Ammon's horn (tissue), 1 donor: ENCODE measurements at regions not wholly inside any gene's neighbourhood (a gene's known extent, or its start where the extent isn't known, plus 50 kb on each side); places are given as distances from the start of the nearest gene placed in this dataset.

ENCODE experiments used
- DNase-seq: peaks from one replicate; pipeline ENCODE4 v3.0.0-alpha.2; 2016; ENCODE audit warnings: low spot score

DNA sequence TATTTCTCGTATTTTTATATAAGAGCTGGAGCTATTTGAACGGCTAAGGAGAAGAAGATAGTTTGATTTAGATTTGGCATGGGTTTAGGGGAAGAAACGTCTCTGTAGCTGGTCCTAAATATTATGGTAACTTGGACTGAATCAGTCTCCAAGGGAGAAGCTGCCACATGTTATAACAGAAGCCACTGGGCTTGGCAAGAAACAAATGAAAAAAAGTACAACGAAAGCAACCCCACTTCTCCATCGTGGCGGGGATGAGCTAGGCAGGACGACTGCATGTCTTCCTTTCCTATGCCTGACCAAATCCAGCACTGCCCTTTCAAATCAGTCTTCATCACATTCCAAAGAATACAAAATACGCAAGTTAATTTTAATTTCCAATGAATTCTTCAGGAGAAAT is 196.7 kb upstream of the KLF14 start:
- peak; percentile 44 for DNase-seq

- no peak for DNase-seq
These were observed 197.4 kb upstream of the KLF14 start for GRCh38 chr7:130931423-130931822.

GRCh38 chr7:130932088-130932487 is 198.1 kb upstream of the KLF14 start:
- no peak for DNase-seq

- no peak for DNase-seq
These were observed 198.8 kb upstream of the KLF14 start for GRCh38 chr7:130932667-130933432.

GRCh38 chr7:130933919-130934318 is 199.9 kb upstream of the KLF14 start:
- DNase-seq = no peak

DNA sequence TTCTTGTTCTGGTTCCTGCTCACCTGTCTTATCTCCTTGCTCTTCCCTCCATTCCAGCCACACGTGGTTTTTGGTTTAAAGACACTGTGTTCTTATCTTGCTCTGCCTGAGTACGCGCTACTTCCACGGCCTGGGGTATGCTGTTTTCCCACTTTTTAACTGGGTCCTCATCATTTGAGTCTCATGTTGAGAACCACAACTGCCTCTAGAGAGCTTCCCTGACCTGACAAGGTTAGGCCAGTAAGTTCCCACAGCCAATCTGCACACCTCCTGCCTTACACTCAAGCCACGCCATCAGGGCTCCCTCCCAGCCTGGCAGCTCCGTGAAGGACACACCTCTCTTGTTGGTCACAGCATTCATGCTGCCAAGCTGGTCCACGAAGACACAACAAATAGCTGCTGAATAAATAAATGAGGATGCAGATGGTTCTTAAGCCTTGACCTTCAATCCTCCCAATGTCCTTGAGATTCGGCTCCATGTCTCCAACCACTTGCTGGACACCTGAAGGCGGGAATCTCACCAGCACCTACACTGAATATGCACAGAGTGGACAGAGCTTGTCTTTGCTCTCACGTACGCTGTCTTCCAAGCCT is 201.7 kb upstream of the KLF14 start:
- no peak for DNase-seq

DNA sequence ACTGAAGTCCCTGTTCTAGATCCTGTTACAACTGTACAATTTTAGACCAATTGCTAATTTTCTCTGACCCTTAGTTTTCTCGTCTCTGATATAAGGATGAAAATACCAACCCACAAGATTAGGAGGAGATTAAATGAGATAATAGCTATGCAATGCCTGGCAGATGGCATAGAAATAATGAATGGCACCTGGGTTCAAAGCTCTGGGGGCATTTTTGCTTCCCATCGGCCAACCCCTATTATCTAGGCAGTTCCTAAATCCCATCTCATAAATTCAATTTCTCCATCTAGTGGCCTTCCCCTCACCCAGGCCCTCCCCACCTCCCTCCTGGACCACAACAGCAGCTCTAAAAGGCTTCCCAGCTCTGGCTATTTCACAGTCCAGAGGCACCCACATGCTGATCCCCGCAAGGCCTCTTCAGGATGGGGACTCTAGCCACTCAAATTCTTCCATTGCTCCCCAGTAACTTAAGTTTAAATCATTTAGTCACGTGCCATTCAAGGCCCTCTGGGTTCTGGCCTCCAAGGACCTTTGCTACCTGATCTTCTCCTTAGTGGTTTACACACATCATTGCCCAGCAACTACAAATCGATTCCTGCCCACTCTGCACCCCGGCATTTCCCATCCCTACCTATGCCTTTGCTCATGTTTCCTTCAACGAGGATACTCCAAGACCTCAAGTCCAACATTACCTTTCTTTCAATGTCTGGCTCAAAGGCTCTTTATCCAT is 202.4 kb upstream of the KLF14 start:
- DNase-seq = no peak

GRCh38 chr7:130937016-130937415 is 203.0 kb upstream of the KLF14 start:
- DNase-seq = no peak

GRCh38 chr7:130937830-130938229 is 203.8 kb upstream of the KLF14 start:
- DNase-seq = no peak

DNA sequence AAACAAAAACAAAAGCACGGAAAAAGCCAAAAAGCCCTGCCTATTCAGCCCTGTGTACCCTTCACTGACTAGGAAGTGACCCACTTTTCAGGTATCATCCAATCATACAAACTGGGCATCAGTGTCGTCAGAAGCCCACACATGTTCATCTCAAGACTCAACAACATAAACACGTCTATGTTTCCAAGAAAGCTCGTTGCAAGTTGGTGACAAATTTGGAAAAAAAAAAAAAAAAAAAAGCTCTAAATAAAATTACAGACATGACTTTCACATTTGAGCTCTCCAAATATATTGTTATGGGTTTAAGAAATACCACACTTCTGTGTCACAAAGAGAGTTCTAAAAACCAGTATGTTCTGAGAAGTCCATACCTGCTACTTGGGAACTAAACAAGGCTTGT is 204.7 kb upstream of the KLF14 start:
- no peak for DNase-seq

GRCh38 chr7:130939321-130940095 is 205.5 kb upstream of the KLF14 start:
- DNase-seq = no peak

- no peak for DNase-seq
These were observed 206.3 kb upstream of the KLF14 start for GRCh38 chr7:130940326-130940725.

DNA sequence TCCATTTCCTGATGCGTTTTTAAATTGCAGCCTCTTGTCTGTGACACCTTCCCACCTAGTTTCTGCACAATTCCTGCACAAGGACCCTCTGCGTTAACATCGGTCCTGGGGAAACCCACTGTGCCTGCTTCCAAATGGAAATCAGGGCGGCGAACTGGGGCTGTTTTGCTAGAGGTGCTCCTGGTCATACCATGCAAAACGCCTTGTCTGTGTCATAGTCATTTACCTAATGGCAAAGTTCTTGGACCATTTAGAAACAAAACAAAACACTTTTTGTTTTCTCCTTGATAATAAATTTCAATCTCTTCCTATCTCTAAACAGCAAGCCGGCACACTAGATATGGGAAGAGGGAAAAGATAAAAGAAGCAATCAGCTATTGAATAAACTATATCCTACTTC is 206.9 kb upstream of the KLF14 start:
- DNase-seq = no peak

DNA sequence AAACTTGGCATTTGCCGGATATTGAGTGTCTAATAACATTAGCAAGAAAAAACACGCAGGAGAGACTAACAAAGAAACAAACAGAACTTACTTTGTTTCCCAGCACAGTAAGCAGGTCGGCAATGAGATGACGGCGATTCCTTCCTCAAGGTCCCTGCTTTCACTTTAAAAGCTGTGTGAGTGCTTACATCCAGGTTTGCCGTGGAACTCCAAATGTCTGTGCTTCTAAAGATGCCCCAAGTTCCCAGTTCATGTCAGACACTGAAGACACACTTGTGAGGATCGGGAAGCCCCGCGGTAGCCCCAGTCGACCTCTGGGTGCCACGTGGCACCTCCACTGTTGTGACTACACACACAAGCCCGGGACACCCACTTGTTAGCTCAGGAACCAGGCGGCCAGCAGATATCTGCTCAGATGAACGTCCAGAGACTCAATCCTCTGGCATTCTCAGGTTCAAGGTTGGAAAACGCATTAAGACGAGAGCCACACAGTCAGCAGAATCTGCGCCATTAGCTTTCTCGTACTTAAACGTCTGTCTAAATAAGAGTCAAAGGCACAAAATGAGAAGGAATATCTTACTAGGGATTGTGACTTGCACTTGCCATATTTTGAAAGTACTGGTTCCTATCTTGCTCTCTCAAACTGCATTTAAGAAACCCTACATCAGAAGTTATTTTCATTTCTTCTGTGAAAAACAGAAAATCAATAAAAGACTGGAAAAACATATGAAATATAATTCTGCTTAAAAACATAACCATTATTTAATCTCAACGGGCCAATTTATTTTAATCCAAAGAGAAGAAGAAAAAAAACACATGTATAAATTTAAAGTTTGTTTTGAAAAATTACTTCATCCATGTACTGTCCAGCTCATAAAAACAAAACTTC is 207.6 kb upstream of the KLF14 start:
- peak; percentile 43 for DNase-seq

DNA sequence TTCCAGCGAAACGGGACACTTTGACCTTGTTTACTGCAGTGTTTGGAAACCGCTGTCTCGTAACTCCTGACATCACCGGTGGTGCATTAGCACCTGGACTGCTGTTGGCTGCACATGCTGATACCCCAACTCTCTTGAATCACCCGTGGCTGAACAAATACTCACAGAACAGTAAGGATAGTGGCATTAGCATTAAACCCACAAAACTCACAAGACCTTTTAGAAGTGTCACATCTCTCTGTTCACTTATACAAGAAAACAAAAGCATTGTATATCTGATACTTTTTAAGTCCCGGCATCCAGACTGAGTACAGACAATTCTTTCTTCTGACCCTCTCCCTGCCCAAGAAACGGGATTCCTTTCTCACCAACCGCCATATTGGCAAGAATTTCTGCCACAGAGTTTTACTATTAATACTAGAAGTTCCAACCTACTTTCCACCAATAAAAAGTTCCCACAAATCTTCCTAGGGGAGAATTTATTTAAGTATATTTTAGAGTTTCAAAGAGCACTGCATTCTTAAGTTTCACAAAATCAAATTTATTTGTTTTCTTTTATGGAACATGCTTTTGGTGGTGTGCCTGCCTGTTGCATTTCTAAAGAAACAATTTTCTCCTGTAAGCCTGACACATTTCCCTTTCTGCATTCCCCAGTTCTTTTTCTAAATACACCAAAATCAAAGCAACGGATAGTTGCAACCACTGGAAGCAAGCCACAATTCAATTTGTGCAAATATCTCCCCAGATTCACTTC is 208.4 kb upstream of the KLF14 start:
- DNase-seq = no peak

- DNase-seq = no peak
These were observed 209.4 kb upstream of the KLF14 start for GRCh38 chr7:130943336-130943901.

DNA sequence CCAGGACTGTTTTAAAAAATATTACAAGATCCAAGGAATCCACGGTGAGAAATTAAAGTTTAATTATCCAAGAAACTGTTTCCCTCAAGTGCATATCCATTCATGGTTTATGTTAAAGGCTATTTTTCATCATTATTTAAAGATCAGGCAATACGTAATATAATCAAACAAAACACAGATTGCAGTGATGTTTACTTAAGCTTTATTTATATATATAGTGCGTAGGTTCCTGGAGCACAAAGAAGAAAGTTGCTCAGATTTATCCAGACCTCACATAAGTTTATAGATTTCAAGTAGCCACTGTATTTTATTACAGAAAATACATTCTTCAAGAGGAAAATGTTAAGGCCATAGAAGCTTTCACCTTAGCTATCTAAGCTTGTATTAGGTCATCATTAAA is 210.0 kb upstream of the KLF14 start:
- DNase-seq = no peak

- DNase-seq = no peak
These were observed 211.0 kb upstream of the KLF14 start for GRCh38 chr7:130944997-130945396.

GRCh38 chr7:130945411-130945811 is 211.4 kb upstream of the KLF14 start:
- no peak for DNase-seq

GRCh38 chr7:130946114-130946513 is 212.1 kb upstream of the KLF14 start:
- DNase-seq = no peak
